ENCODE measurements at regions not wholly inside any gene's neighbourhood (a gene's known extent, or its start where the extent isn't known, plus 50 kb on each side); places are given as distances from the start of the nearest gene placed in this dataset.

GRCh38 chr10:79007421-79008319, 61.1 kb upstream of the ZMIZ1 start:
- Histone ChIP-seq H3K27ac (ENCODE audit: low read depth in 2 of 2, low read length in 1 of 2) (peak overlapping the region in 1 of 2 experiments; percentile 8; a peak in 2 of 4 replicates), H3K9ac (no peak overlapping the region), H4K20me1 (ENCODE audit: insufficient read depth) (no peaks in the 10 kb centered on the region), H3K9me3 (no peaks in the 10 kb centered on the region), H3K79me2 (ENCODE audit: insufficient read depth) (no peaks in the 10 kb centered on the region), H3K4me1 (ENCODE audit: control insufficient read depth in 1 of 2, insufficient read depth in 2 of 2, low read depth in 1 of 2, low read length in 1 of 2) (peaks cover 0 to 68% of the 10 kb centered on the region in 2 experiments; a peak in 2 of 4 replicates), H2AFZ (ENCODE audit: low read depth) (no peak overlapping the region), H3K27me3 (ENCODE audit: insufficient read depth) (no peaks in the 10 kb centered on the region), H3F3A (replicated peaks; ENCODE audit: insufficient read depth) (no peaks in the 10 kb centered on the region), H3K36me3 (replicated peaks in 1 of 2; ENCODE audit: control insufficient read depth in 1 of 2, insufficient read depth in 2 of 2, low read length in 1 of 2) (no peaks in the 10 kb centered on the region), H3K4me3 (ENCODE audit: low read depth in 2 of 2, low read length in 1 of 2) (no peak overlapping the region), H3K4me2 (no peak overlapping the region), H3K9me2 (no peaks in the 10 kb centered on the region)
- ChIA-PET CTCF (interaction anchor here (0.9 to 1.7 kb wide), 5 partner anchors 24 to 536 kb away, joined by 3 to 7 read pairs (median 3); no protein-coding TSS in a partner anchor), POLR2A (no interaction called here)
- WGBS (ENCODE audit: low lambda C conversion rate) = 73% methylated on average over 5 of the region's 5 CpGs
- no peak for DNase-seq
- TF ChIP-seq TCF12 (IDR thresholded peaks at IDR 0.05) (no peak), GABPA (IDR thresholded peaks at IDR 0.05; ENCODE audit: low read depth) (no peak), USF2 (IDR thresholded peaks at IDR 0.05; ENCODE audit: borderline replicate concordance, low read depth, low read length) (no peak), NRF1 (IDR thresholded peaks at IDR 0.05; ENCODE audit: low read depth, low read length) (no peak), FOSL2 (IDR thresholded peaks at IDR 0.05; ENCODE audit: borderline replicate concordance, low read depth) (no peak), ZBTB33 (IDR thresholded peaks at IDR 0.05; ENCODE audit: borderline replicate concordance, low read depth) (no peak), POLR2AphosphoS5 (IDR thresholded peaks at IDR 0.05; ENCODE audit: low read depth, low read length) (no peak), TEAD4 (IDR thresholded peaks at IDR 0.05; ENCODE audit: borderline replicate concordance, insufficient read depth) (no peak), YY1 (IDR thresholded peaks at IDR 0.05; ENCODE audit: low read depth) (no peak), SMC3 (IDR thresholded peaks at IDR 0.05; ENCODE audit: low read depth, low read length) (no peak), FOXJ3 (CRISPR knock-in tag; IDR thresholded peaks at IDR 0.05) (no peak), MEF2A (IDR thresholded peaks at IDR 0.05; ENCODE audit: borderline replicate concordance, low read depth) (no peak)

GRCh38 chr10:79009145-79009544, 59.6 kb upstream of the ZMIZ1 start:
- H3K36me3 ChIP-seq (replicated peaks in 1 of 2; ENCODE audit: control insufficient read depth in 1 of 2, insufficient read depth in 2 of 2, low read length in 1 of 2) = no peaks in the 10 kb centered on the region
- 87% methylated on average over 5 of the region's 5 CpGs for WGBS (ENCODE audit: low lambda C conversion rate)
- POLR2A ChIA-PET = no interaction called here

More at GRCh38 chr10:79009145-79009544, 59.6 kb upstream of the ZMIZ1 start:
- H3K79me2 ChIP-seq (ENCODE audit: insufficient read depth) = no peaks in the 10 kb centered on the region
- peak; percentile 63; the same call in 1 of the 2 replicates for TF ChIP-seq GATA2 (CRISPR knock-in tag; IDR thresholded peaks at IDR 0.05)
- TF ChIP-seq REST (IDR thresholded peaks at IDR 0.05; ENCODE audit: low read depth, low read length) = no peak
- no peaks in the 10 kb centered on the region for H3K27me3 ChIP-seq (ENCODE audit: insufficient read depth)
- no peak overlapping the region for H3K4me2 ChIP-seq
- no peaks in the 10 kb centered on the region for H3K9me2 ChIP-seq
- no peaks in the 10 kb centered on the region for H4K20me1 ChIP-seq (ENCODE audit: insufficient read depth)
- H3K4me3 ChIP-seq (ENCODE audit: low read depth in 2 of 2, low read length in 1 of 2) = no peak overlapping the region
- CTCF ChIA-PET = interaction anchor here (1.4 kb wide), 1 partner anchor 537 kb away, joined by 3 read pairs; no protein-coding TSS in a partner anchor
- peak overlapping the region in 1 of 2 experiments; percentile 36; a peak in 2 of 4 replicates for H3K27ac ChIP-seq (ENCODE audit: low read depth in 2 of 2, low read length in 1 of 2)
- no peak for DNase-seq
- no peaks in the 10 kb centered on the region for H3F3A ChIP-seq (replicated peaks; ENCODE audit: insufficient read depth)
- H3K9ac ChIP-seq = no peak overlapping the region
- no peaks in the 10 kb centered on the region for H3K9me3 ChIP-seq
- H2AFZ ChIP-seq (ENCODE audit: low read depth) = no peak overlapping the region
- H3K4me1 ChIP-seq (ENCODE audit: control insufficient read depth in 1 of 2, insufficient read depth in 2 of 2, low read depth in 1 of 2, low read length in 1 of 2) = peaks cover 0 to 64% of the 10 kb centered on the region in 2 experiments; a peak in 2 of 4 replicates
